Hepatocyte (in vitro differentiated cells): ENCODE measurements at regions not wholly inside any gene's neighbourhood (a gene's known extent, or its start where the extent isn't known, plus 50 kb on each side); places are given as distances from the start of the nearest gene placed in this dataset.

ENCODE experiments used
- CTCF ChIP-seq: fragments of 200-600 bp; sonication (generic); IDR thresholded peaks from 2 replicates; pipeline ENCODE4 v1.5.1; 2016; ENCODE audit warnings: antibody characterized with exemption, mild to moderate bottlenecking; ENCODE audit not compliant: poor library complexity
- EZH2 ChIP-seq: fragments of 200-600 bp; sonication (generic); IDR thresholded peaks from 2 replicates; pipeline ENCODE4 v1.6.1; 2016; ENCODE audit warnings: antibody characterized with exemption, mild to moderate bottlenecking, borderline replicate concordance

GRCh38 chr21:15568516-15568915, 161.3 kb upstream of the USP25 start:
- TF ChIP-seq EZH2 = no peak
- TF ChIP-seq CTCF = no peak
